ENCODE measurements at regions not wholly inside any gene's neighbourhood (a gene's known extent, or its start where the extent isn't known, plus 50 kb on each side); places are given as distances from the start of the nearest gene placed in this dataset.

DNA sequence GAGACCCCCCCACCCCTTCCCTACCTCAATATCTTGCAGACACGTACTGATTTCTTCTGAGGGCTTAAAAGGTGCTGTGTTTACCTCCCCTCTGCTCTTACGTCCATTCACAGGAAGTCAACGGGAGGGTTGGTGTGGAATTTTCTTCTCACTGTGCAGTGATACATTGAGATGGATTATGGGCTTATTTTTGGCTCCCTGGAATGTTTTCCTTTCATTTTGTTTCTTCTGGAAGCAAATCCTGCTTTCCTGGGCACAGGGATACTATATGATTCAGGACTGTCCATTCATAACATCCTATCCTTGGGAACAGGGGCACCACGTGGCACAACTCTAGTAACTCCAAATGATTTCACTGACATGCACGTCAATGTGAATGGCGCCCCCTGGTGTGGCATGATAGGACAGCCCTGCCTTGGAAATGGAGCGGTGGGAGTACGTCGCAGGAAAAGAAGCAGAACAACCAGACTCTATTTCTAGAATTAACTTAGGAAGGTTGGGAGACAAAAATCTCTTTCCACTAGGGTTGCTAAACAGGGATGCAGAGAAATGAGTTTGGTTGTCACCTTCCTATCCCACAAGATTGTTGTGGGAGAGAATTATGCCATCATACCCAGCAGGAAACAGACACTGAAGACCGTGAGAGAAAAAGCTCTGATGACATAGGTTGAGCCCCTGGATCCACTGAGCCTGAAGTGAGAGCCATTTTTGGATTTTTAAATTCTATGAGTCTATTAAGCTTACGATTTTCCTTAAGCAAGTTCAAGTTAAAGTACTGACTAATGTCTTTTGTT, 146.5 kb upstream of the RAG2 start:
- TF ChIP-seq SIN3A (IDR thresholded peaks at IDR 0.05; ENCODE audit: borderline replicate concordance, insufficient read depth, low read depth, low read length) (no peak), TCF7L2 (IDR thresholded peaks at IDR 0.05; ENCODE audit: low read depth, low read length) (no peak)
- TF ChIP-seq, protein P1, sequence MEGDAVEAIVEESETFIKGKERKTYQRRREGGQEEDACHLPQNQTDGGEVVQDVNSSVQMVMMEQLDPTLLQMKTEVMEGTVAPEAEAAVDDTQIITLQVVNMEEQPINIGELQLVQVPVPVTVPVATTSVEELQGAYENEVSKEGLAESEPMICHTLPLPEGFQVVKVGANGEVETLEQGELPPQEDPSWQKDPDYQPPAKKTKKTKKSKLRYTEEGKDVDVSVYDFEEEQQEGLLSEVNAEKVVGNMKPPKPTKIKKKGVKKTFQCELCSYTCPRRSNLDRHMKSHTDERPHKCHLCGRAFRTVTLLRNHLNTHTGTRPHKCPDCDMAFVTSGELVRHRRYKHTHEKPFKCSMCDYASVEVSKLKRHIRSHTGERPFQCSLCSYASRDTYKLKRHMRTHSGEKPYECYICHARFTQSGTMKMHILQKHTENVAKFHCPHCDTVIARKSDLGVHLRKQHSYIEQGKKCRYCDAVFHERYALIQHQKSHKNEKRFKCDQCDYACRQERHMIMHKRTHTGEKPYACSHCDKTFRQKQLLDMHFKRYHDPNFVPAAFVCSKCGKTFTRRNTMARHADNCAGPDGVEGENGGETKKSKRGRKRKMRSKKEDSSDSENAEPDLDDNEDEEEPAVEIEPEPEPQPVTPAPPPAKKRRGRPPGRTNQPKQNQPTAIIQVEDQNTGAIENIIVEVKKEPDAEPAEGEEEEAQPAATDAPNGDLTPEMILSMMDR (IDR thresholded peaks at IDR 0.05), result peak; percentile 89
- peak; percentile 81 for ATAC-seq
- BruUV-seq (replicated peaks), result no TSS peak
- H3K36me3 ChIP-seq (ENCODE audit: control insufficient read depth, insufficient read depth, low read length), result no peaks in the 10 kb centered on the region
- ChIA-PET POLR2A (no interaction called here), CTCF (interaction anchor here (0.7 to 0.9 kb wide), 3 partner anchors 42 to 180 kb away, joined by 3 to 5 read pairs (median 4); no protein-coding TSS in a partner anchor)
- H3K9me3 ChIP-seq (ENCODE audit: control insufficient read depth, insufficient read depth, low read depth, low read length), result no peaks in the 10 kb centered on the region
- H3K4me3 ChIP-seq (ENCODE audit: low read depth in 2 of 2, low read length in 2 of 2), result no peak overlapping the region
- in situ Hi-C loops (cut with HindIII; ENCODE audit: low pct_unique_long_range_greater_than_20kb, low sequenced_read_pairs), result no loop called here
- no peaks in the 10 kb centered on the region for H3K4me1 ChIP-seq (ENCODE audit: control insufficient read depth, insufficient read depth, low read length)
- intact Hi-C loops (cut with micrococcal nuclease; ENCODE audit: unreplicated experiment), result loop anchor here (5.0 kb wide), 1 partner anchor 122 kb away; no protein-coding TSS in a partner anchor
- no peaks in the 10 kb centered on the region for H3K27me3 ChIP-seq (ENCODE audit: control insufficient read depth, insufficient read depth, low read length)
- DNase-seq (ENCODE audit: low read depth, low spot score), result peak; percentile 35
- H3K27ac ChIP-seq (ENCODE audit: low read length), result no peak overlapping the region

DNA sequence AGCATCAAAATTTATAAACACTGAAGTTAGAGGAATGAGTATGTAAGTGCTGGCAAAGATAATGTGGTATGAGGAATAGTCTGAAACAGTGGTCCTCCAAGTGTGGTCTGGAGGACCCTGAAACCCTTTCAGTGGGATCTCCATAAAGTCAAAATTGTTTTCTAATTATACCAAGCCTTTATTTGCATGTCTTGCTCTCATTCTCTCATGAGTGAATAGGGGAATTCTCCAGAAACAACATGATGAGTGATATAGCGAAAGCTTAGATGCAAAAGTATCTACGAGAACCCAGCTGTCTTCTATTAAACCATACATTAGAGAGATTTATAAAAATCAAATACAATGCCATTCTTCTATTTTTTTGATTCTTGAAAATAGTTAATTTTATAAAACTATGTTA, 145.0 kb upstream of the RAG2 start:
- BruUV-seq (replicated peaks), result no TSS peak
- no peak overlapping the region for H3K4me3 ChIP-seq (ENCODE audit: low read depth in 2 of 2, low read length in 2 of 2)
- H3K36me3 ChIP-seq (ENCODE audit: control insufficient read depth, insufficient read depth, low read length), result no peaks in the 10 kb centered on the region
- intact Hi-C loops (cut with micrococcal nuclease; ENCODE audit: unreplicated experiment) (no loop called here), in situ Hi-C loops (cut with HindIII; ENCODE audit: low pct_unique_long_range_greater_than_20kb, low sequenced_read_pairs) (no loop called here)
- ATAC-seq (no peak), DNase-seq (ENCODE audit: low read depth, low spot score) (no peak)
- CTCF ChIA-PET, result no interaction called here
- H3K27ac ChIP-seq (ENCODE audit: low read length), result no peak overlapping the region
- TF ChIP-seq, protein P1 (IDR thresholded peaks at IDR 0.05), result no peak
- TF ChIP-seq TCF7L2 (IDR thresholded peaks at IDR 0.05; ENCODE audit: low read depth, low read length), result no peak
- TF ChIP-seq REST (IDR thresholded peaks at IDR 0.05; ENCODE audit: insufficient read depth in 1 of 2, low read depth in 2 of 2, low read length in 1 of 2), result no peak
- TF ChIP-seq SIN3A (IDR thresholded peaks at IDR 0.05; ENCODE audit: borderline replicate concordance, insufficient read depth, low read depth, low read length), result no peak
- no peak for TF ChIP-seq POLR2AphosphoS5 (IDR thresholded peaks at IDR 0.05; ENCODE audit: low read depth, low read length)
- H3K27me3 ChIP-seq (ENCODE audit: control insufficient read depth, insufficient read depth, low read length), result no peaks in the 10 kb centered on the region
- no peaks in the 10 kb centered on the region for H3K9me3 ChIP-seq (ENCODE audit: control insufficient read depth, insufficient read depth, low read depth, low read length)
- H3K4me1 ChIP-seq (ENCODE audit: control insufficient read depth, insufficient read depth, low read length), result no peaks in the 10 kb centered on the region
- POLR2A ChIA-PET, result no interaction called here

All from Panc1 (cell line).